ENCODE measurements at regions not wholly inside any gene's neighbourhood (a gene's known extent, or its start where the extent isn't known, plus 50 kb on each side); places are given as distances from the start of the nearest gene placed in this dataset.

DNA sequence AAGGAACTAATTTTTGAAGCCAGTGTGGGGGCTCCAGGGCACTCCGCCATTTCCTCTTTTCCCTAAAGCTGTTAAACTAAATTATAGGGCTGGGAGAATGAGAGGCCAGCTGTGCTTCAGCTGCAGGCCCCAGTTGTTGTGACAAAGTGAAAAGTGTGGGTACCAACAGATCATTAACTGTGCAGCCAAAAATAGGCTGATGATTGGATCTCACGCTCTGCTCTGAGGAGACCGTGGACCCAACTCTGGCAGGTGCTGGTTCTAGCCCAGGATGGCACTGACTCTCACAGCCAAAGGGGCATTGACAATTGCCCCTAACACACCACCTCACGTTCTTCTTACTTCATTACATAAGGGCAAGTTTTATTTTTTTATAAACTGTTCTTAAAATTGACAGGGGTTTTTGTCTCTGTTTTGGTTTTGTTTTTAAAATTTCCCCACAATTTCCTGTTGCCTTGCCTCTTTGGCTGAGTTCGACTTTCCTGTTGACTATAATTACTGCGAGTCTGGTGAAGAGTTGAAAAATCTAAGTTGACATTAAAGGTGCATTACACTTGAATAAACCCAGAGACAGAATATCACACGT, 391.0 kb downstream of the FGF9 start:
- intact Hi-C loops (cut with micrococcal nuclease) = no loop called here

DNA sequence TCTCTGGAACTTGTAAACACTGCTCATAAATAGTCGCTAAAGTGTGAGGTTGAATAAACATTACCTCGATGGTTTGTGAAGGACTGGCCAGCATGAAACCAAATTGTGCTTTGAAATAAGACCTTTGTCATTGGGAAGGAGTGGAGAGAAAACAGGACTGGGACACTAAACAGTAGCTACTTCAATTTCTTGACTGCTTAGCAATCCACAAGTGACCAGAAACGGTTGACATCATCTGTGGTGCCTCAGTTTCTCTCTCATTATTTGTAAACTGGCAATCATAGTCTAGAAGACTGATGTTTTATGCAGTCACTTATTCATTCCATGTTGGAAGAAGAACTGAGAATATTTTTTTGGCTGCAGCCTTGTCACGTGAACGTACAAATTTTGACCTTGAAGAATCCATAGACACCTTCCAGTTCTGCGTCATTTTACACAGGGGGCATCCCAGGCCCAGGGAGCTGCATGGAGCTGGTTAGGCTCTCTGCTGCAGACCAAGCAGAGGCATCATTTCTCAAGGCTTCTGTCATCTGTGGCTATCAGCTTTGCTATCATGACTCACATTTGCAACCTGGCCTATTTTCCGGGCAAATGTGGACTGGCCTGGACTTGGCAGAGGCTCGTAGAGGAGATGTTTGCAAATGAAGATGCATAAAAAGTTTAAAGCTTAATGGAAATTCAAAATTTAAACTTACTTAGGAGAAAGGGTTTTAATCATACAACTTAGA, 391.8 kb downstream of the FGF9 start:
- no peak for DNase-seq

More for the DNA sequence above, 391.0 kb downstream of the FGF9 start:
- ChIA-PET CTCF (no interaction called here), POLR2A (ENCODE audit: unreplicated experiment) (no interaction called here)
- H3K9me2 ChIP-seq (replicated peaks; ENCODE audit: low read length) = no peaks in the 10 kb centered on the region
- no peak overlapping the region for H3K27ac ChIP-seq (ENCODE audit: low read length)
- no peaks in the 10 kb centered on the region for H3K27me3 ChIP-seq (ENCODE audit: low read length)
- TF ChIP-seq EZH2phosphoT487 (IDR thresholded peaks at IDR 0.05; ENCODE audit: borderline replicate concordance, low read length) (no peak), EZH2 (IDR thresholded peaks at IDR 0.05; ENCODE audit: low read length, unreplicated experiment) (no peak)
- TF ChIP-seq, protein P1, sequence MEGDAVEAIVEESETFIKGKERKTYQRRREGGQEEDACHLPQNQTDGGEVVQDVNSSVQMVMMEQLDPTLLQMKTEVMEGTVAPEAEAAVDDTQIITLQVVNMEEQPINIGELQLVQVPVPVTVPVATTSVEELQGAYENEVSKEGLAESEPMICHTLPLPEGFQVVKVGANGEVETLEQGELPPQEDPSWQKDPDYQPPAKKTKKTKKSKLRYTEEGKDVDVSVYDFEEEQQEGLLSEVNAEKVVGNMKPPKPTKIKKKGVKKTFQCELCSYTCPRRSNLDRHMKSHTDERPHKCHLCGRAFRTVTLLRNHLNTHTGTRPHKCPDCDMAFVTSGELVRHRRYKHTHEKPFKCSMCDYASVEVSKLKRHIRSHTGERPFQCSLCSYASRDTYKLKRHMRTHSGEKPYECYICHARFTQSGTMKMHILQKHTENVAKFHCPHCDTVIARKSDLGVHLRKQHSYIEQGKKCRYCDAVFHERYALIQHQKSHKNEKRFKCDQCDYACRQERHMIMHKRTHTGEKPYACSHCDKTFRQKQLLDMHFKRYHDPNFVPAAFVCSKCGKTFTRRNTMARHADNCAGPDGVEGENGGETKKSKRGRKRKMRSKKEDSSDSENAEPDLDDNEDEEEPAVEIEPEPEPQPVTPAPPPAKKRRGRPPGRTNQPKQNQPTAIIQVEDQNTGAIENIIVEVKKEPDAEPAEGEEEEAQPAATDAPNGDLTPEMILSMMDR (conservative IDR thresholded peaks at IDR 0.05; ENCODE audit: low read depth, low read length) = no peak
- no peak overlapping the region for H2AFZ ChIP-seq (ENCODE audit: low read length)
- BruUV-seq (replicated peaks) = no TSS peak
- H3F3A ChIP-seq (ENCODE audit: low read length, unreplicated experiment) = no peaks in the 10 kb centered on the region
- H3K4me2 ChIP-seq (ENCODE audit: low read length) = no peak overlapping the region
- H4K20me1 ChIP-seq (ENCODE audit: low read length) = no peaks in the 10 kb centered on the region
- no peaks in the 10 kb centered on the region for H3K36me3 ChIP-seq (ENCODE audit: low read depth, low read length)
- no peaks in the 10 kb centered on the region for H3K79me2 ChIP-seq (ENCODE audit: low read length)
- H3K9ac ChIP-seq (ENCODE audit: low read length) = no peak overlapping the region
- no peaks in the 10 kb centered on the region for H3K9me3 ChIP-seq (ENCODE audit: low read length)
- no peak overlapping the region for H3K4me3 ChIP-seq (ENCODE audit: low read length)
- ATAC-seq (no peak), DNase-seq (no peak)
- H3K4me1 ChIP-seq (ENCODE audit: insufficient read depth, low read length) = no peaks in the 10 kb centered on the region

More for the DNA sequence above, 391.8 kb downstream of the FGF9 start:
- H3F3A ChIP-seq (ENCODE audit: low read length, unreplicated experiment) = no peaks in the 10 kb centered on the region
- H3K36me3 ChIP-seq (ENCODE audit: low read depth, low read length) = no peaks in the 10 kb centered on the region
- no peaks in the 10 kb centered on the region for H4K20me1 ChIP-seq (ENCODE audit: low read length)
- no peak overlapping the region for H3K4me3 ChIP-seq (ENCODE audit: low read length)
- ChIA-PET POLR2A (ENCODE audit: unreplicated experiment) (no interaction called here), CTCF (no interaction called here)
- H3K9me3 ChIP-seq (ENCODE audit: low read length) = no peaks in the 10 kb centered on the region
- H3K9ac ChIP-seq (ENCODE audit: low read length) = no peak overlapping the region
- no peaks in the 10 kb centered on the region for H3K9me2 ChIP-seq (replicated peaks; ENCODE audit: low read length)
- H3K79me2 ChIP-seq (ENCODE audit: low read length) = no peaks in the 10 kb centered on the region
- no peak for TF ChIP-seq EZH2 (IDR thresholded peaks at IDR 0.05; ENCODE audit: low read length, unreplicated experiment)
- TF ChIP-seq EZH2phosphoT487 (IDR thresholded peaks at IDR 0.05; ENCODE audit: borderline replicate concordance, low read length) = no peak
- TF ChIP-seq, protein P1 (conservative IDR thresholded peaks at IDR 0.05; ENCODE audit: low read depth, low read length) = no peak
- no peaks in the 10 kb centered on the region for H3K4me1 ChIP-seq (ENCODE audit: insufficient read depth, low read length)
- H3K4me2 ChIP-seq (ENCODE audit: low read length) = no peak overlapping the region
- no peaks in the 10 kb centered on the region for H3K27me3 ChIP-seq (ENCODE audit: low read length)
- BruUV-seq (replicated peaks) = no TSS peak
- H2AFZ ChIP-seq (ENCODE audit: low read length) = no peak overlapping the region
- H3K27ac ChIP-seq (ENCODE audit: low read length) = no peak overlapping the region
- intact Hi-C loops (cut with micrococcal nuclease) = no loop called here
- ATAC-seq = no peak
